SU-DHL-6 (cell line): ENCODE measurements at regions not wholly inside any gene's neighbourhood (a gene's known extent, or its start where the extent isn't known, plus 50 kb on each side); places are given as distances from the start of the nearest gene placed in this dataset.

ENCODE experiments used
- EZH2phosphoT487 ChIP-seq: fragments of 200-600 bp; sonication (generic), shearing (Covaris generic); conservative IDR thresholded peaks from 2 replicates; pipeline ENCODE4 v1.6.1; 2018; ENCODE audit warnings: mild to moderate bottlenecking, antibody characterized with exemption, low read length, moderate library complexity, mixed read lengths
- TF ChIP-seq, protein P1 (sequence below): fragments of 200-600 bp; sonication (generic); IDR thresholded peaks from one replicate; pipeline ENCODE4 v1.5.1; 2017; ENCODE audit warnings: antibody characterized with exemption, mild to moderate bottlenecking, low read length, moderate library complexity; ENCODE audit not compliant: insufficient read depth, poor library complexity, severe bottlenecking

DNA sequence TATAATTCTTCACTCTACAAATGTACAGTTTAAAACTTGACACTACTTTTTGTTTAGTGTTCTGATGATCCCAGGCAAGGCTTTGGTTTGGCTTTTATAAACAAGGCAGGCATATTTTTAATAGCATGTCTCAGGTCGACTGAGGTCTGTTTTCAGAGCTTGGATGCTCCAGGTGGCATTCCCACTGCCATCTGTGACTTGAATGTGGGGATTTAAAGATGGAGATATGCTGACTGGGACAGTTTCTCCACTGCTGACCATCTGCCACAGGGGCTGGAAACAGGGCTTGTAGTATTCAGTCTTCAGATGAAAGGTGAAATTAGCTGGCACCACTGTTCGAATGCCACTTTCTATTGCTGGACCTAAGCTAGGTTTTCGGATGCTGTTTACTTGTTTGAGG is 1266.2 kb upstream of the CDH18 start:
- no peak for TF ChIP-seq EZH2phosphoT487
- TF ChIP-seq, protein P1, sequence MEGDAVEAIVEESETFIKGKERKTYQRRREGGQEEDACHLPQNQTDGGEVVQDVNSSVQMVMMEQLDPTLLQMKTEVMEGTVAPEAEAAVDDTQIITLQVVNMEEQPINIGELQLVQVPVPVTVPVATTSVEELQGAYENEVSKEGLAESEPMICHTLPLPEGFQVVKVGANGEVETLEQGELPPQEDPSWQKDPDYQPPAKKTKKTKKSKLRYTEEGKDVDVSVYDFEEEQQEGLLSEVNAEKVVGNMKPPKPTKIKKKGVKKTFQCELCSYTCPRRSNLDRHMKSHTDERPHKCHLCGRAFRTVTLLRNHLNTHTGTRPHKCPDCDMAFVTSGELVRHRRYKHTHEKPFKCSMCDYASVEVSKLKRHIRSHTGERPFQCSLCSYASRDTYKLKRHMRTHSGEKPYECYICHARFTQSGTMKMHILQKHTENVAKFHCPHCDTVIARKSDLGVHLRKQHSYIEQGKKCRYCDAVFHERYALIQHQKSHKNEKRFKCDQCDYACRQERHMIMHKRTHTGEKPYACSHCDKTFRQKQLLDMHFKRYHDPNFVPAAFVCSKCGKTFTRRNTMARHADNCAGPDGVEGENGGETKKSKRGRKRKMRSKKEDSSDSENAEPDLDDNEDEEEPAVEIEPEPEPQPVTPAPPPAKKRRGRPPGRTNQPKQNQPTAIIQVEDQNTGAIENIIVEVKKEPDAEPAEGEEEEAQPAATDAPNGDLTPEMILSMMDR: no peak
